DOHH2 (cell line): ENCODE measurements at regions not wholly inside any gene's neighbourhood (a gene's known extent, or its start where the extent isn't known, plus 50 kb on each side); places are given as distances from the start of the nearest gene placed in this dataset.

Source experiments
- H3F3A ChIP-seq: fragments of 200-600 bp; sonication (generic), shearing (Covaris generic); 2 replicates; pipeline ENCODE4 v1.6.0; 2016; ENCODE audit warnings: antibody characterized with exemption, mild to moderate bottlenecking; ENCODE audit not compliant: control insufficient read depth, insufficient read depth
- H3K27ac ChIP-seq: fragments of 200-600 bp; sonication (generic); 2 replicates; pipeline ENCODE4 v1.5.1; 2014; ENCODE audit warnings: low read depth, mild to moderate bottlenecking, low read length, moderate library complexity
- H3K27me3 ChIP-seq: fragments of 200-600 bp; sonication (generic); 2 replicates; pipeline ENCODE4 v1.6.1; 2014; ENCODE audit warnings: mild to moderate bottlenecking, low read length, mixed read lengths; ENCODE audit not compliant: control insufficient read depth
- H3K36me3 ChIP-seq: fragments of 200-600 bp; sonication (generic); 2 replicates; pipeline ENCODE4 v1.6.1; 2014; ENCODE audit warnings: mild to moderate bottlenecking, low read length, moderate library complexity, mixed read lengths; ENCODE audit not compliant: control insufficient read depth
- H3K4me1 ChIP-seq: fragments of 200-600 bp; sonication (generic); 2 replicates; pipeline ENCODE4 v1.6.1; 2014; ENCODE audit warnings: mild to moderate bottlenecking, low read length, mixed read lengths; ENCODE audit not compliant: control insufficient read depth
- H3K4me2 ChIP-seq: fragments of 200-600 bp; sonication (generic); 2 replicates; pipeline ENCODE4 v1.6.0; 2014; ENCODE audit warnings: mild to moderate bottlenecking, low read length, moderate library complexity
- H3K4me3 ChIP-seq: fragments of 200-600 bp; sonication (generic); 2 replicates; pipeline ENCODE4 v1.5.1; 2014; ENCODE audit warnings: mild to moderate bottlenecking, low read length, mixed read lengths
- H3K79me2 ChIP-seq: fragments of 200-600 bp; sonication (generic); 2 replicates; pipeline ENCODE4 v1.6.1; 2014; ENCODE audit warnings: mild to moderate bottlenecking, low read length, mixed read lengths; ENCODE audit not compliant: control insufficient read depth
- H3K9me2 ChIP-seq: fragments of 200-600 bp; sonication (generic); replicated peaks from 2 replicates; pipeline ENCODE4 v1.6.1; 2014; ENCODE audit warnings: mild to moderate bottlenecking, low read length, mixed read lengths; ENCODE audit not compliant: control insufficient read depth
- H3K9me3 ChIP-seq: fragments of 200-600 bp; sonication (generic); 2 replicates; pipeline ENCODE4 v1.6.1; 2014; ENCODE audit warnings: antibody characterized with exemption, low read length, mixed read lengths; ENCODE audit not compliant: control insufficient read depth, insufficient read depth
- H4K20me1 ChIP-seq: fragments of 200-600 bp; sonication (generic); 2 replicates; pipeline ENCODE4 v1.6.0; 2014; ENCODE audit warnings: low read depth, mild to moderate bottlenecking, antibody characterized with exemption, low read length, moderate library complexity; ENCODE audit not compliant: control insufficient read depth, insufficient read depth
- EZH2phosphoT487 ChIP-seq: fragments of 200-600 bp; sonication (generic); IDR thresholded peaks from 2 replicates; pipeline ENCODE4 v1.6.1; 2017; ENCODE audit warnings: borderline replicate concordance, mild to moderate bottlenecking, antibody characterized with exemption, low read length, moderate library complexity, mixed read lengths
- TF ChIP-seq, protein P1 (sequence below): fragments of 200-600 bp; sonication (generic); IDR thresholded peaks from one replicate; pipeline ENCODE4 v1.5.1; 2014; ENCODE audit warnings: antibody characterized with exemption, mild to moderate bottlenecking, low read depth, low read length; ENCODE audit not compliant: poor library complexity, severe bottlenecking

DNA sequence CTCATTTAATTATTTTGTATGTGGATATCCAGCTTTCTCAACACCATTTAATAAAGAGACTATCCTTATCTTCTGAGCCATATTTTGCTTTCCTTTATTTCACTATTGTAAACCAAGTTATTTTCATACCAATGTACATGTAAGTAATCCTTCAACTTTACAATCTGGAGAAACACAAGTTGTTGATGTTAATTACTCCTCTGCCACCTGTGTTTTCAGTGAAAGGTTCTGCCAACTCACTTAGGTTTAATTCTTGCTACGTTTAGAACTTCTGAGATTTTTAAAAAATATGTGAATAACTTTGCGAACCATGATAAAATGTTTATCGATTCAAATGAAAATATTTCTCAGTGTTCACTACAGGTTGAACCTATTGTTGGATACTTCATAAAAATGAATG lies 244.4 kb downstream of the CDH7 start:
- Histone ChIP-seq H3K79me2 (no peaks in the 10 kb centered on the region), H3K4me3 (no peak overlapping the region)
- TF ChIP-seq, protein P1, sequence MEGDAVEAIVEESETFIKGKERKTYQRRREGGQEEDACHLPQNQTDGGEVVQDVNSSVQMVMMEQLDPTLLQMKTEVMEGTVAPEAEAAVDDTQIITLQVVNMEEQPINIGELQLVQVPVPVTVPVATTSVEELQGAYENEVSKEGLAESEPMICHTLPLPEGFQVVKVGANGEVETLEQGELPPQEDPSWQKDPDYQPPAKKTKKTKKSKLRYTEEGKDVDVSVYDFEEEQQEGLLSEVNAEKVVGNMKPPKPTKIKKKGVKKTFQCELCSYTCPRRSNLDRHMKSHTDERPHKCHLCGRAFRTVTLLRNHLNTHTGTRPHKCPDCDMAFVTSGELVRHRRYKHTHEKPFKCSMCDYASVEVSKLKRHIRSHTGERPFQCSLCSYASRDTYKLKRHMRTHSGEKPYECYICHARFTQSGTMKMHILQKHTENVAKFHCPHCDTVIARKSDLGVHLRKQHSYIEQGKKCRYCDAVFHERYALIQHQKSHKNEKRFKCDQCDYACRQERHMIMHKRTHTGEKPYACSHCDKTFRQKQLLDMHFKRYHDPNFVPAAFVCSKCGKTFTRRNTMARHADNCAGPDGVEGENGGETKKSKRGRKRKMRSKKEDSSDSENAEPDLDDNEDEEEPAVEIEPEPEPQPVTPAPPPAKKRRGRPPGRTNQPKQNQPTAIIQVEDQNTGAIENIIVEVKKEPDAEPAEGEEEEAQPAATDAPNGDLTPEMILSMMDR = no peak
- no peak for TF ChIP-seq EZH2phosphoT487

GRCh38 chr18:65994302-65994701 lies 243.5 kb downstream of the CDH7 start:
- Histone ChIP-seq H3F3A (no peaks in the 10 kb centered on the region), H4K20me1 (no peaks in the 10 kb centered on the region), H3K4me2 (no peak overlapping the region), H3K36me3 (no peaks in the 10 kb centered on the region), H3K9me3 (no peaks in the 10 kb centered on the region), H3K4me3 (no peak overlapping the region), H3K27me3 (no peaks in the 10 kb centered on the region), H3K79me2 (no peaks in the 10 kb centered on the region), H3K9me2 (no peaks in the 10 kb centered on the region), H3K4me1 (no peaks in the 10 kb centered on the region), H3K27ac (no peak overlapping the region)
- no peak for TF ChIP-seq EZH2phosphoT487
- TF ChIP-seq, protein P1 = no peak

More for the DNA sequence above, 244.4 kb downstream of the CDH7 start:
- H3K36me3 ChIP-seq = no peaks in the 10 kb centered on the region
- no peaks in the 10 kb centered on the region for H3K4me1 ChIP-seq
- no peak overlapping the region for H3K4me2 ChIP-seq
- H3K27me3 ChIP-seq = no peaks in the 10 kb centered on the region
- H4K20me1 ChIP-seq = no peaks in the 10 kb centered on the region
- H3K27ac ChIP-seq = no peak overlapping the region
- no peaks in the 10 kb centered on the region for H3K9me3 ChIP-seq
- no peaks in the 10 kb centered on the region for H3F3A ChIP-seq
- no peaks in the 10 kb centered on the region for H3K9me2 ChIP-seq

DNA sequence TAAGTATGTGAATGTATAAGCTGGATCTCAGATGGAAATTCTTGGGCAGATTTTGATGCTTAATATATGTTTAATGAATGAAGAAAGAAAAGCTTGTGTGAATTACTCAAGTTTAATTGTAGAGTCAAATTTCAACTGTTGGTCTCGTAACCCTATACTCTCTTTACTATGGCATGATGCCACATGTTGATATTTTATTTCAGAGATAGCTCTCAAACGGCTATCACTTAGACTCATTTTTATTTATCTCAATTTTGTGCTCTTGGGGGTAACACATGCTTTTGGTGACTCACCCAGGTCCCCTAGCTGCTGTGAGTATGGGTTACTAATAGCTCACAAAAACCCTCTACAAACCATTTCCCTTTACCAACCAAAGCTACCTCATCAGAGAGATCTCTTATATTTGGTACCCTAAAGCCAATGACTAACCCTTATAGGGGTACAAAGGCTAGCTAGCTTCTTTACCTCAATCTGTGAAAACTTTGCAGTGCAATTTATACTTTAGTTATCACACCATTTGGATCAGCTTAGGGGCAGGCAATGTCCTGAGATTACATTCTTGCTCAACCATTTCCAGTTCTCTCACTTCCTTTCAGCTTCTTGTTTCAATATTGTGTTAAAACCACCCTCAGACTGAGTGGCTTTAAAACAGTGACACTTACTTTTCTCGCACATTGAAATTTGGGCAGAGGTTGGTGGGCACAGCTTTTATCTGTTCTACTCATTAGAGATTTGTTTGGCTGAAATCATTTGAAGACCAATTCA lies 240.3 kb downstream of the CDH7 start:
- H3K4me2 ChIP-seq = no peak overlapping the region
- no peaks in the 10 kb centered on the region for H3F3A ChIP-seq
- H4K20me1 ChIP-seq = no peaks in the 10 kb centered on the region
- no peaks in the 10 kb centered on the region for H3K9me2 ChIP-seq
- H3K4me3 ChIP-seq = no peak overlapping the region
- no peaks in the 10 kb centered on the region for H3K4me1 ChIP-seq
- TF ChIP-seq, protein P1 = no peak
- TF ChIP-seq EZH2phosphoT487 = no peak
- H3K27ac ChIP-seq = no peak overlapping the region
- H3K9me3 ChIP-seq = no peaks in the 10 kb centered on the region
- no peaks in the 10 kb centered on the region for H3K79me2 ChIP-seq
- no peaks in the 10 kb centered on the region for H3K27me3 ChIP-seq
- H3K36me3 ChIP-seq = no peaks in the 10 kb centered on the region
